HG02981 (cell line): ENCODE measurements at regions not wholly inside any gene's neighbourhood (a gene's known extent, or its start where the extent isn't known, plus 50 kb on each side); places are given as distances from the start of the nearest gene placed in this dataset.

Source experiments
- ATAC-seq: cut with Tn5 transposase; IDR thresholded peaks from one replicate; pipeline ENCODE4 v1.9.1; 2021; ENCODE audit warnings: mild to moderate bottlenecking, moderate library complexity; ENCODE audit not compliant: unreplicated experiment

DNA sequence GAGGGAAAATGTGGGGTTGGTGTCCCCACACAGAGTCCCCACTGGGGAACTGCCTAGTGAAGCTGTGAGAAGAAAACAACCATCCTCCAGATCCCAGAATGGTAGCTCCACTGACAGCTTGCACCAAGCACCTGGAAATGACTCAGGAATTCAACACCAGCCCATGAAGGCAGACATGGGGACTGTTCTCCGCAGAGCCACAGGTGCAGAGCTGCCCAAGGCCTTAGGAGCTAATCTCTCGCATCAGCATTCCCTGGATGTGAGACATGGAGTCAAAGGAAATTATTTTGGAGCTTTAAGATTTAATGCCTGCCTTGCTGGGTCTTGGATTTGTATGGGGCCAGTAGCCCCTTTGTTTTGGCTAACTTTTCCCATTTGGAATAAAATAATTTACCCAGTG, 367.9 kb downstream of the FAM133A start:
- no peak for ATAC-seq

GRCh38 chrX:94045724-94046123, 371.7 kb downstream of the FAM133A start:
- ATAC-seq = no peak

- ATAC-seq = no peak
Measured at GRCh38 chrX:94051926-94052325, 377.9 kb downstream of the FAM133A start.

- no peak for ATAC-seq
Measured at GRCh38 chrX:94053575-94053974, 379.6 kb downstream of the FAM133A start.

DNA sequence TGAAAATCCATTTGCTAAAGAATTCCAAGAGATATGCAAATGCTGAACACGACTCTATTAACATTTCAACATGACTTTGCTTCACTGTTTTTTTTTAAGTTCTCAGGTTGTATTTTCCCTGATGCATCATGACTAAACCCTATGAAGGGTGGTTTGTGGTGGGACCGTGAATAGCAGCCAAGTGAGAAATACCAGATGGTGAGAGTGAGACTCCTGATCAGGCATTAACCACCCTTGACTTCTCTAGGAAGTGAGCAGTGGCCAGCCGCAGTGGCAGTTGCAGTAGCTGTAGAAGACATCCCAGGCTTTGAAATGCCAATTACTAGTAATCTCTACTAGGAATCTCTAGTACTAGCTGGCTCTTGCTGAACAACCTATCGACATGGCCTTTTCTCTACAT, 383.4 kb downstream of the FAM133A start:
- no peak for ATAC-seq

DNA sequence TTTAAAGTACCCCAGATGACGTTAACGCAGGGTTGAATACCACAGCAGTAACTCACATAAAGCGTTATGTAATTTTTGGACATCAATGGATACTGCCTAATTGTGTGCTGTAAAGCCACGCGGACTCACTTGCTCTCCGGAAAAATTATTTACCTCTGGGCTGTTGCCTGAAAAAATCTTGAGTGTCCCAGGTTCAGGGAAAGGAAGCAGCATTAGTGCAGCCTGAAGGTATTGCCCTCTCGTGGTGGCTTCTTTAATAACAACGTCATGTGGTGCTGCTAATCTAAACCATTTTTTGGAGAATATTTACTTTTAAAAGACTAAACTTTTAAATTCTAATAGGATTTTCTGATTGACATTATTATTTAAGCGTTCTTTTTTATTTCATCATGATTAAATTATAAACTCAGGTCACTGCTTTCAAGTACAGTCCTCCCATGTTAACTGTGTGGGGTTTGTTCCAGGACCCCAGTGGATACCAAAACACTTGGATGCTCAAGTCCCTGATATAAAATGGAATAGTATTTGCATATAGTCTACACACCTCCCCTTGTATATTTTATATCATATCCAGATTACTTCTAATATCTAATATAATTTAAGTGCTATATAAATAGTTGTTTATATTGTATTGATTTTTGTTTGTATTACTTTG, 384.8 kb downstream of the FAM133A start:
- ATAC-seq = no peak

GRCh38 chrX:94065091-94065490, 391.1 kb downstream of the FAM133A start:
- no peak for ATAC-seq

DNA sequence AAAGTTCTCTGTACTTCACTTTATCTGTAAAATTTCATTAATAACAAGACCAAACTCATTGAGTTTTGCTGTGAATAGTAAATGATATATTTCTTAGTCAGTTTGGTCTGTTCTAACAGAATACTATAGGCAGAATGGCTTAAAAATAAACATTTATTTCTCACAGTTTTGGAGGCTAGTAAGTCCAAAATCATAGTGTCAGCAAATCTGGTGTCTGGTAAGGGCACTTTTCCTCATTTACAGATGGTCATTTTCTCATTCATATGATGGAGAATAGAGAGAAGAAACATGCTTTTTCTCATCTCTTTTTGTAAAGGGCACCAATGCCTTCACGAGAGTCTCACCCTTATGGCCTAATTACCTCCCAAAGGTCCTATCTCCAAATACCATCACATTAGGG, 415.1 kb downstream of the FAM133A start:
- no peak for ATAC-seq

DNA sequence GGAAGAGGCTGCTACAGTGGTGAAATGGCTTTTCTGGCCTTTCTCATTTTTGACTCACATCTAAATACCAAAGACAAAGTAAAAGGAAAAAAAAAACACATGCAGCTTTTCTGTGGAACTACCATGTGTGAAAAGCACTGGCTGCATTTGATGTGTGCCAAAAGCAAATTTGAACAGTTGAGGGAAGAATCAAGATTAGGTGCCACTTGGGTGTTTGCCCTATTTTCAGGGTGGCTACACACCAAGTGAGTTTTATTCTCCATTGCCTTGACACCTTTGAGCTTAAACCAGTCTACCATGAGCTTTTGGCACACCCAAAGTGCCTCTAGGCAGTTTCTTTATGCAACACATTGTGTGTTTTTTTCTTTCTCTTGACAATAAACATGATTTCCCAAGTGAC, 423.9 kb downstream of the FAM133A start:
- ATAC-seq = no peak

GRCh38 chrX:94107981-94108380, 434.0 kb downstream of the FAM133A start:
- ATAC-seq = no peak

- ATAC-seq = no peak
Measured at GRCh38 chrX:94114362-94114761, 440.4 kb downstream of the FAM133A start.

DNA sequence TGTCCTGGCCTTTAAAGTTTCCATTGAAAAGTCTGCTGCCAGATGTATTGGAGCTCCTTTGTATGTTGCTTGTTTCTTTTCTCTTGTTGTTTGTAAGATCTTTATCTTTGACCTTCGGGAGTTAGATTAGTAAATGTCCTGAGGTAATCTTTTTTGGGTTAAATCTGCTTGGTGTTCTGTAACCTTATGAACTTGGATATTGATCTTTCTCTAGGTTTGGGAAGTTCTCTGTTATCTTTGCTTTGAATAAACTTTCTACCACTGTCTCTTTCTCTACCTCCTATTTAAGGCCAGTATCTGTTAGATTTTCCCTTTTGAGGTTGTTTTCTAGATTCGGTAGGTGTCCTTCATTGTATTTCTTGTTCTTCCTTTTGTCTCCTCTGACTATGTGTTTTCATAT, 447.8 kb downstream of the FAM133A start:
- no peak for ATAC-seq

GRCh38 chrX:94123062-94123461, 449.1 kb downstream of the FAM133A start:
- ATAC-seq = no peak

DNA sequence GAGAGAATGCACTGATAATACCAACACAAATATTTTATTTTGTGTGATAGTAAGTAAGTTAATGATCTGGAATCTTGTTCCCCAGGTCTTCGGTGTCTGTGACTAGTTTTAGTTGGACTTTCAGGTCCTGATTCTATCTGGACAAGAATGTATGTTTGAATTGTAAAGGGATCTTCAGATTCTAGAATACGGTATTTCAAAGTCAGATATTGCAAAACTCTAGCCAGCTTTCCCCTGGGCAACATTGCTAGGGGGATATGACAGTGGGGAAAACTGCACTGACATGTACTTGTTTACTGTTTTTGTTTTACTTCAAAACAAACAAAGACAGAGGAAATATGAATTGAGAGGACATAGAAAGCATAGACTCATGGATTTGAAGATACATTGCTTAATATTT, 489.0 kb downstream of the FAM133A start:
- no peak for ATAC-seq

DNA sequence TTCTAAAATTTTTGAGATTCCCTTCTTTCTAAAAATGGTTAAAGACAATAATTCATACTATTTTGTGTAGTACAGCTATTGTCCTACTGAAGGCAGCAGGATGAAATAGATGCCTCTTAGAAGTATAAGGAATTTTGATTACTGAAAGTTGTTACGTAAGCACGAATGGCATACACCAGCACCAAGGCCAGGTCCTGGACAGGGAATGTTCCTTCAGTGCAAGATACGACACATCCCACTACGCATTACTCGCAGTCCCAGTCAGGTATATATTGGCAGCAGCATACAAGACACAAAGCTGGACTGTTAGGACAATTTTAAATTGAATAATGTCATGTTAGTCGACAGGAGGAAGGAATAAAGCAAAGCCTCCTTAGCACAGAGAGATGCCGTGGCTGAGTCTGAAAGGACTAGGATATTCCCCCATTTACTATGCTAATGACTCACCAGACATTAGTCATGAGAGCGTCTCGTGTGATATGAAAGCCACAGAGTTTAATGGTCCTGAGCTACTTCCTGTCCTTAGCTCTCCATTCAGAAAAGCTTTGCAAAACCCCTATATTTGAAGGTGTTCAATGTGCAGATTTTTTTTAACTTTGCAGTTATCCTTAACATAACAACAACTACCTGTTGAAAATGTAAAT, 504.3 kb downstream of the FAM133A start:
- no peak for ATAC-seq

- no peak for ATAC-seq
Measured at GRCh38 chrX:94204524-94204923, 530.5 kb downstream of the FAM133A start.

DNA sequence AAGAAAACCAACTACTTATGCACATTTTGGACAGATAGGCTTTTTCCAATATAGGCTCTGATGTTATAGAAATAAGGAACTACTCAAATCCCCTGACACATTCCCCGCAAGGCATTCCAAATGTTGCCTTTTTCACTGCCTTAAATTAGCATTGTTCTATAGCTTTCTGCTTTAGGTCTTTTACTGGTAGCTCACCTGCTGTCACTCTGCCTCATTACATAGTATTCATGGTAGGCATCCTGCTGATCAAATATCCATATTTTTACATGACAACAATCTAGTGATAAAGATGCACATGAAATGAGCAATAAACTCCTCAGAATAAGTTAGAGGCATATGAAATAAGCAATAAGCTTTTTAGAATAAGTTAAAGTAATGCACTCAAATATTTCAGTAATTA, 542.7 kb downstream of the FAM133A start:
- no peak for ATAC-seq

GRCh38 chrX:94252211-94252610, 578.2 kb downstream of the FAM133A start:
- ATAC-seq = no peak

- ATAC-seq = no peak
Measured at GRCh38 chrX:94256396-94256795, 582.4 kb downstream of the FAM133A start.

DNA sequence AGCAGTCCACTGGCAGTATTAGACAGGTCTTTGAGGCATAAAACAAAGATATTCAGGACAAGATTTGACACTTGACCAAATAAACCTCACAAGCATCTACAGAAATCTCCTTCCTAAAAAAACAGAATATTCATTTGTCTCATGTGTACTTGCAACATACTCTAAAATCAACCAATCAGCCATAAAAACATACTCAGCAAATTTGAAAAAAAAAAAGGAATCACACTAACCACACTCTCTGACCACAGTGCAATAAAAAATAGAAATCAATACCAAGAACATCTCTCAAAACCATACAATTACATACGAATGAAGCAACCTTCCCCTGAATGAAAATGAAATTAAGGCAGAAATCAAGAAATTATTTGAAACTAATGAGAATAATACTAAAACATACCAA, 591.3 kb downstream of the FAM133A start:
- no peak for ATAC-seq

GRCh38 chrX:94288325-94288724, 614.3 kb downstream of the FAM133A start:
- ATAC-seq = no peak

GRCh38 chrX:94288972-94289371, 615.0 kb downstream of the FAM133A start:
- ATAC-seq = no peak

DNA sequence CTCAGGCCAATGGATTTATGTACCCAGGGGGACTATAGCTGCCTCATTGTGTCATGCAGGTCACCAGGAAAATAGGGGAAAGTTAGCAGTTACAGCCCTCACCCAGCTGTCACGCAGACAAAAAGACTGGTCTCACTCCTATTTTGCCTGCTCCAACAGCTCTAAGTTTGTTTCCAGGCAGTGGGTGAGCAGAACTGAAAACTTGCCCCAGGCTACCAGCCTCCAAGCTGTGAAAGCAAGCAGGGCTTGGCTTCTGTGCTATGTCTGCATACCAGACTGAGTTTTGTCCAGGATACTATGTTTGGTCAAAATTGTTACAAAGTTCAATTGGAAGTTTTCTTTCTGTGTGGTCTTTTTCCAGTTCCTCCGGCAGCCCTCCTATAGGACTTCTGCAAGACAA, 628.4 kb downstream of the FAM133A start:
- ATAC-seq = no peak
